OCI-LY1 (cell line): ENCODE measurements at regions not wholly inside any gene's neighbourhood (a gene's known extent, or its start where the extent isn't known, plus 50 kb on each side); places are given as distances from the start of the nearest gene placed in this dataset.

Source experiments
- H2AFZ ChIP-seq: fragments of 200-600 bp; sonication (generic), shearing (Covaris generic); 2 replicates; pipeline ENCODE4 v1.6.0; 2014; ENCODE audit warnings: antibody characterized with exemption, mild to moderate bottlenecking, low read length
- H3F3A ChIP-seq: fragments of 200-600 bp; sonication (generic), shearing (Covaris generic); 2 replicates; pipeline ENCODE4 v1.6.0; 2014; ENCODE audit warnings: mild to moderate bottlenecking, antibody characterized with exemption, low read length, moderate library complexity; ENCODE audit not compliant: insufficient read depth
- H3K27ac ChIP-seq: fragments of 200-600 bp; sonication (generic); 2 replicates; pipeline ENCODE4 v1.5.1; 2014; ENCODE audit warnings: low read length, mixed run types, mild to moderate bottlenecking, low read depth; ENCODE audit not compliant: poor library complexity, severe bottlenecking
- H3K27me3 ChIP-seq: fragments of 200-600 bp; sonication (generic); 2 replicates; pipeline ENCODE4 v1.6.0; 2014; ENCODE audit warnings: antibody characterized with exemption, mild to moderate bottlenecking, low read length, moderate library complexity; ENCODE audit not compliant: insufficient read depth
- H3K36me3 ChIP-seq: fragments of 200-600 bp; sonication (generic); 2 replicates; pipeline ENCODE4 v1.6.1; 2014; ENCODE audit warnings: mild to moderate bottlenecking, antibody characterized with exemption, low read length, moderate library complexity, mixed read lengths; ENCODE audit not compliant: insufficient read depth
- H3K4me1 ChIP-seq: fragments of 200-600 bp; sonication (generic); 2 replicates; pipeline ENCODE4 v1.5.1; 2014; ENCODE audit warnings: mild to moderate bottlenecking, low read length, moderate library complexity; ENCODE audit not compliant: insufficient read depth, severe bottlenecking
- H3K4me2 ChIP-seq: fragments of 200-600 bp; sonication (generic), shearing (Covaris generic); 2 replicates; pipeline ENCODE4 v1.6.1; 2014; ENCODE audit warnings: low read length
- H3K4me3 ChIP-seq: fragments of 200-600 bp; sonication (generic); 2 replicates; pipeline ENCODE4 v1.5.1; 2014; ENCODE audit warnings: low read length, low read depth, mild to moderate bottlenecking, mixed read lengths; ENCODE audit not compliant: poor library complexity, severe bottlenecking
- H3K79me2 ChIP-seq: fragments of 200-600 bp; shearing (Covaris generic); 2 replicates; pipeline ENCODE4 v1.6.1; 2016; ENCODE audit warnings: mixed run types, low read length, mixed read lengths; ENCODE audit not compliant: insufficient read depth
- H3K9ac ChIP-seq: fragments of 200-600 bp; sonication (generic), shearing (Covaris generic); 2 replicates; pipeline ENCODE4 v1.6.1; 2014; ENCODE audit warnings: mild to moderate bottlenecking, low read length, mixed read lengths
- H3K9me2 ChIP-seq: fragments of 200-600 bp; sonication (generic), shearing (Covaris generic); 2 replicates; pipeline ENCODE4 v1.6.1; 2014; ENCODE audit warnings: low read depth, mild to moderate bottlenecking, low read length, mixed read lengths
- H3K9me3 ChIP-seq: fragments of 200-600 bp; shearing (Covaris generic); 2 replicates; pipeline ENCODE4 v1.6.1; 2014; ENCODE audit warnings: low read length, mixed read lengths
- H4K20me1 ChIP-seq: fragments of 200-600 bp; sonication (generic), shearing (Covaris generic); 2 replicates; pipeline ENCODE4 v1.6.0; 2016; ENCODE audit warnings: mild to moderate bottlenecking, low read length; ENCODE audit not compliant: insufficient read depth
- EZH2 ChIP-seq: fragments of 200-600 bp; sonication (generic), shearing (Covaris generic); IDR thresholded peaks from 2 replicates; pipeline ENCODE4 v1.8.0; 2017; ENCODE audit warnings: borderline replicate concordance, mixed run types, mild to moderate bottlenecking, antibody characterized with exemption, low read length, moderate library complexity, mixed read lengths
- TF ChIP-seq, protein P1 (sequence below): fragments of 200-600 bp; sonication (generic), shearing (Covaris generic); IDR thresholded peaks from 2 replicates; pipeline ENCODE4 v1.5.1; 2017; ENCODE audit warnings: mild to moderate bottlenecking, antibody characterized with exemption, low read length, moderate library complexity, mixed read lengths

DNA sequence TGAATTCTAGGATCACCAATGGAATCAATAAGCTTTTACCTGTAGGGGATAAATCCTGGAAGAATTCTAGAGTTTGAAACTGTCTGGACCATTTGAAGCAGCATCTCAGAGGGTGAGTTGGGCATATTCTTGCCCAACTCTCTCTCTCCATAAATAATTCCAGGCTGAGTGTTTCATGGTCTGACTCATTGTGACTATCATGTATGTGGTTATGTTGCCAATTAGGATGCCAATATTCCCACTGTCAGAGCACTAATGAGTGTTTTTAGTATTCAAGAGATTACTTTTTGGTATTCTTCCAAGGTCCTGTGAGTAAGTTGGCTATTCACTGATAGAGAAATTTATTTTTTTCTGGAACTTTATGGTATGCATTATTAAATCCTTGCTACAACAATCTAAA, 456.9 kb downstream of the TOX3 start:
- H4K20me1 ChIP-seq, result no peaks in the 10 kb centered on the region
- no peak overlapping the region for H3K4me3 ChIP-seq
- no peaks in the 10 kb centered on the region for H3K27me3 ChIP-seq
- no peaks in the 10 kb centered on the region for H3K9me2 ChIP-seq
- no peak overlapping the region for H2AFZ ChIP-seq
- H3K4me2 ChIP-seq, result no peak overlapping the region
- H3K9me3 ChIP-seq, result no peaks in the 10 kb centered on the region
- H3K36me3 ChIP-seq, result no peaks in the 10 kb centered on the region
- no peaks in the 10 kb centered on the region for H3K79me2 ChIP-seq
- H3K9ac ChIP-seq, result no peak overlapping the region
- no peaks in the 10 kb centered on the region for H3F3A ChIP-seq
- no peaks in the 10 kb centered on the region for H3K4me1 ChIP-seq
- no peak overlapping the region for H3K27ac ChIP-seq
- TF ChIP-seq EZH2, result no peak
- TF ChIP-seq, protein P1, sequence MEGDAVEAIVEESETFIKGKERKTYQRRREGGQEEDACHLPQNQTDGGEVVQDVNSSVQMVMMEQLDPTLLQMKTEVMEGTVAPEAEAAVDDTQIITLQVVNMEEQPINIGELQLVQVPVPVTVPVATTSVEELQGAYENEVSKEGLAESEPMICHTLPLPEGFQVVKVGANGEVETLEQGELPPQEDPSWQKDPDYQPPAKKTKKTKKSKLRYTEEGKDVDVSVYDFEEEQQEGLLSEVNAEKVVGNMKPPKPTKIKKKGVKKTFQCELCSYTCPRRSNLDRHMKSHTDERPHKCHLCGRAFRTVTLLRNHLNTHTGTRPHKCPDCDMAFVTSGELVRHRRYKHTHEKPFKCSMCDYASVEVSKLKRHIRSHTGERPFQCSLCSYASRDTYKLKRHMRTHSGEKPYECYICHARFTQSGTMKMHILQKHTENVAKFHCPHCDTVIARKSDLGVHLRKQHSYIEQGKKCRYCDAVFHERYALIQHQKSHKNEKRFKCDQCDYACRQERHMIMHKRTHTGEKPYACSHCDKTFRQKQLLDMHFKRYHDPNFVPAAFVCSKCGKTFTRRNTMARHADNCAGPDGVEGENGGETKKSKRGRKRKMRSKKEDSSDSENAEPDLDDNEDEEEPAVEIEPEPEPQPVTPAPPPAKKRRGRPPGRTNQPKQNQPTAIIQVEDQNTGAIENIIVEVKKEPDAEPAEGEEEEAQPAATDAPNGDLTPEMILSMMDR, result no peak

DNA sequence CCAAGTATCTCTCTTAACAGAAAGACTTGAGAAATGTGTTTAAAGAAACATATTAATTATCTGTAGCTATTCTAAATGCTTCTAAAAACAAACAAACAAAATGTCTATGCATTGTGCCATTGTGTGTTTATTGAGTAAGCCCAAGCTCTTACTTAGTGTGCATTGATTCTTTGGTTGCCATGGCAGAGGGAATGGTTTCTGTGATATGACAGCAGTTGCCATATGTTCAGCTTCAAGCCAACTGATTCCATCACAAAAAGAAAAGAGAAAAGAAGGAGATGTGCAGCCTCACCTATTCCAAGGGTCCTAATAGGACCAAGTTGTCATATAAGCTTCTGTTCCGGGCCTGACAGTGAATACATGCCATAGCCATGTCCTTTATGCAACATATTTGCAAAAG, 457.5 kb downstream of the TOX3 start:
- no peak overlapping the region for H3K27ac ChIP-seq
- no peaks in the 10 kb centered on the region for H3K27me3 ChIP-seq
- no peaks in the 10 kb centered on the region for H3K79me2 ChIP-seq
- no peaks in the 10 kb centered on the region for H3K9me3 ChIP-seq
- H3K4me1 ChIP-seq, result no peaks in the 10 kb centered on the region
- no peak for TF ChIP-seq EZH2
- TF ChIP-seq, protein P1, result no peak
- H3F3A ChIP-seq, result no peaks in the 10 kb centered on the region
- no peaks in the 10 kb centered on the region for H3K36me3 ChIP-seq
- no peaks in the 10 kb centered on the region for H3K9me2 ChIP-seq
- H3K4me2 ChIP-seq, result no peak overlapping the region
- no peak overlapping the region for H3K4me3 ChIP-seq
- no peak overlapping the region for H2AFZ ChIP-seq
- H3K9ac ChIP-seq, result no peak overlapping the region
- H4K20me1 ChIP-seq, result no peaks in the 10 kb centered on the region

DNA sequence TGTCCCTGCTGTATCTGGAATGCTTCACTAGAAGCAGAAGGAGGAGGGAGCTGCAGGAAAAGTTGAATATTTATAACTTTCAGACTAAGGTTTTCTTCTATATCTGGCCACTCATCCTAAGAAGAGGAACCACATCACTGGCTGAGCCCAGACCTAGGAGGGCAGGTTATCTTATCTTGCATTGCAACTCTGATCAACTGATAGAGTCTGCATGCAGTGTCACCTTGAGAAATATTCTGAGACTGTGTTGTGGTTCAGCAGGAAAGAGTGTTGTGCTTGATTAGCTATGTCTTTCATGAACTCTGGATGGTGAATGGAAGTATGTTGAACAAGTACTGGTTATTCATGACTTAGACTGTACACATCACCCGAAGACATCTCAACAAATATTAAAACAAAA, 460.0 kb downstream of the TOX3 start:
- Histone ChIP-seq H3K9me3 (no peaks in the 10 kb centered on the region), H3K79me2 (no peaks in the 10 kb centered on the region), H2AFZ (no peak overlapping the region), H3K9me2 (no peaks in the 10 kb centered on the region), H4K20me1 (no peaks in the 10 kb centered on the region), H3K27ac (no peak overlapping the region), H3K4me1 (no peaks in the 10 kb centered on the region), H3K36me3 (no peaks in the 10 kb centered on the region), H3K27me3 (no peaks in the 10 kb centered on the region), H3F3A (no peaks in the 10 kb centered on the region), H3K4me3 (no peak overlapping the region), H3K9ac (no peak overlapping the region), H3K4me2 (no peak overlapping the region)
- TF ChIP-seq EZH2, result no peak
- TF ChIP-seq, protein P1, result no peak
